G401 (cell line): ENCODE measurements at regions not wholly inside any gene's neighbourhood (a gene's known extent, or its start where the extent isn't known, plus 50 kb on each side); places are given as distances from the start of the nearest gene placed in this dataset.
"Not testable (repeated sequence)": the region's sequence is repeated elsewhere in the genome, so short reads cannot be mapped to it uniquely, and the experiment has no call there.

Source experiments
- DNase-seq: peaks from one replicate; pipeline ENCODE4 v3.0.0-alpha.2; 2015; ENCODE audit warnings: low spot score
- in situ Hi-C: cut with HindIII; loops from 2 replicates; pipeline ENCODE4 v1.10.0; 2016; ENCODE audit warnings: low sequenced_read_pairs, mixed read lengths

GRCh38 chr10:3325954-3326750, 153.6 kb upstream of the PITRM1 start:
- DNase-seq, result no peak
- in situ Hi-C loops, result no loop called here

GRCh38 chr10:3324612-3325038, 152.0 kb upstream of the PITRM1 start:
- in situ Hi-C loops, result no loop called here
- no peak for DNase-seq

GRCh38 chr10:3323865-3324498, 151.4 kb upstream of the PITRM1 start:
- in situ Hi-C loops, result no loop called here
- peak; percentile 47 for DNase-seq

GRCh38 chr10:3321123-3321522, 148.5 kb upstream of the PITRM1 start:
- in situ Hi-C loops, result no loop called here
- no peak for DNase-seq

GRCh38 chr10:3319811-3320226, 147.2 kb upstream of the PITRM1 start:
- in situ Hi-C loops, result no loop called here

GRCh38 chr10:3318480-3318807, 145.9 kb upstream of the PITRM1 start:
- DNase-seq, in situ Hi-C loops: not testable (repeated sequence)

More at GRCh38 chr10:3319811-3320226, 147.2 kb upstream of the PITRM1 start:
- no peak for DNase-seq

- in situ Hi-C loops, DNase-seq: not testable (repeated sequence)
Observed at GRCh38 chr10:3317553-3318479, 145.2 kb upstream of the PITRM1 start.

- in situ Hi-C loops, DNase-seq: not testable (repeated sequence)
Observed at GRCh38 chr10:3314445-3315085, 142.0 kb upstream of the PITRM1 start.

GRCh38 chr10:3313784-3314444, 141.3 kb upstream of the PITRM1 start:
- DNase-seq, in situ Hi-C loops: not testable (repeated sequence)

GRCh38 chr10:3312403-3312940, 139.9 kb upstream of the PITRM1 start:
- no peak for DNase-seq
- in situ Hi-C loops, result no loop called here

- in situ Hi-C loops, result no loop called here
- DNase-seq, result no peak
Observed at GRCh38 chr10:3310016-3310784, 137.6 kb upstream of the PITRM1 start.

GRCh38 chr10:3306050-3306449, 133.5 kb upstream of the PITRM1 start:
- in situ Hi-C loops, result no loop called here
- no peak for DNase-seq

- DNase-seq, result no peak
- in situ Hi-C loops, result no loop called here
Observed at GRCh38 chr10:3295582-3296151, 123.1 kb upstream of the PITRM1 start.

GRCh38 chr10:3294919-3295581, 122.5 kb upstream of the PITRM1 start:
- no peak for DNase-seq
- in situ Hi-C loops, result no loop called here

GRCh38 chr10:3293581-3294431, 121.2 kb upstream of the PITRM1 start:
- in situ Hi-C loops, result no loop called here
- DNase-seq, result no peak

- in situ Hi-C loops, result no loop called here
- DNase-seq, result no peak
Observed at GRCh38 chr10:3292636-3293035, 120.1 kb upstream of the PITRM1 start.
